B cell (primary cell): ENCODE measurements at regions not wholly inside any gene's neighbourhood (a gene's known extent, or its start where the extent isn't known, plus 50 kb on each side); places are given as distances from the start of the nearest gene placed in this dataset.
"Not testable (repeated sequence)": the region's sequence is repeated elsewhere in the genome, so short reads cannot be mapped to it uniquely, and the experiment has no call there.

Source experiments
- EZH2 ChIP-seq: IDR thresholded peaks from 2 replicates; pipeline ENCODE4 v1.6.1; 2012; ENCODE audit warnings: borderline replicate concordance, low read depth, mild to moderate bottlenecking, moderate library complexity, low read length; ENCODE audit not compliant: insufficient read depth, poor library complexity, severe bottlenecking
- TF ChIP-seq, protein P1 (sequence below): fragments of 200-600 bp; IDR thresholded peaks from one replicate; pipeline ENCODE4 v1.8.0; 2022; ENCODE audit warnings: antibody characterized with exemption, mild to moderate bottlenecking

DNA sequence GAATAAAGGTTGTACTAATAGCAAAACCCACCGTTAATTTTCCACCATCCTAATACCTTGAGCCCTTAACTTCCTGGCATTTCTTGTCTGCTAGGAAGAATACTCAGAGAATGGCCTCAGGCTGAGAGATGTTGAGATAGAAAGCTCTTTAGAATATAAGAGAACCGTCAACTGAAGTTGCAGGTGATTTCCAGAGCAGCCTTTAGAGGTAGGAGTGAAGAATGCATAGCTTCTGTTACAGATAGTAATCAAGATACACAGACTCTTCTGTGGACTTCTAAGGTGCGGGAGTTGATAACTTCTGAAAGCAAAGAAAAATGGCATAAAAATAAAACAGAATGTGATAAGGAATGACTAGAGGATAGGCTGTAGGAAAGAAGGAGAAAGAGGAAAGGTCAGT is 1651.3 kb upstream of the DEFB115 start:
- TF ChIP-seq, protein P1, sequence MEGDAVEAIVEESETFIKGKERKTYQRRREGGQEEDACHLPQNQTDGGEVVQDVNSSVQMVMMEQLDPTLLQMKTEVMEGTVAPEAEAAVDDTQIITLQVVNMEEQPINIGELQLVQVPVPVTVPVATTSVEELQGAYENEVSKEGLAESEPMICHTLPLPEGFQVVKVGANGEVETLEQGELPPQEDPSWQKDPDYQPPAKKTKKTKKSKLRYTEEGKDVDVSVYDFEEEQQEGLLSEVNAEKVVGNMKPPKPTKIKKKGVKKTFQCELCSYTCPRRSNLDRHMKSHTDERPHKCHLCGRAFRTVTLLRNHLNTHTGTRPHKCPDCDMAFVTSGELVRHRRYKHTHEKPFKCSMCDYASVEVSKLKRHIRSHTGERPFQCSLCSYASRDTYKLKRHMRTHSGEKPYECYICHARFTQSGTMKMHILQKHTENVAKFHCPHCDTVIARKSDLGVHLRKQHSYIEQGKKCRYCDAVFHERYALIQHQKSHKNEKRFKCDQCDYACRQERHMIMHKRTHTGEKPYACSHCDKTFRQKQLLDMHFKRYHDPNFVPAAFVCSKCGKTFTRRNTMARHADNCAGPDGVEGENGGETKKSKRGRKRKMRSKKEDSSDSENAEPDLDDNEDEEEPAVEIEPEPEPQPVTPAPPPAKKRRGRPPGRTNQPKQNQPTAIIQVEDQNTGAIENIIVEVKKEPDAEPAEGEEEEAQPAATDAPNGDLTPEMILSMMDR: not testable (repeated sequence)
- not testable (repeated sequence) for TF ChIP-seq EZH2
